Keratinocyte (primary cell): ENCODE measurements at regions not wholly inside any gene's neighbourhood (a gene's known extent, or its start where the extent isn't known, plus 50 kb on each side); places are given as distances from the start of the nearest gene placed in this dataset.

Experiments
- DNase-seq: peaks from one replicate; pipeline ENCODE4 v3.0.0-alpha.2; 2011; ENCODE audit warnings: low read depth, missing footprints, low spot score
- FAIRE-seq: peaks from 2 replicates; lab custom pipeline; 2011; peaks lifted over from hg19 to GRCh38; lab: Jason Lieb, UNC
- H2AFZ ChIP-seq: 2 replicates; pipeline ENCODE4 v1.6.0; 2012; ENCODE audit warnings: low read length, control low read depth, inconsistent platforms; ENCODE audit not compliant: control insufficient read depth
- H3K27ac ChIP-seq: 2 replicates; pipeline ENCODE4 v1.5.1; 2011; ENCODE audit warnings: low read length; ENCODE audit not compliant: control insufficient read depth, insufficient read depth
- H3K27me3 ChIP-seq: 3 replicates; pipeline ENCODE4 v1.6.0; 2011; ENCODE audit warnings: low read length; ENCODE audit not compliant: control insufficient read depth, insufficient read depth; ENCODE audit errors: extremely low read depth
- H3K36me3 ChIP-seq, 2 experiments: 2 replicates in 1 of 2; 3 replicates in 1 of 2; pipeline ENCODE4 v1.5.1; 2011; ENCODE audit warnings: low read length in 2 of 2, mild to moderate bottlenecking in 1 of 2; ENCODE audit not compliant: control insufficient read depth in 2 of 2, insufficient read depth in 2 of 2; ENCODE audit errors: extremely low read depth in 1 of 2
- H3K4me1 ChIP-seq: 3 replicates; pipeline ENCODE4 v1.5.1; 2011; ENCODE audit warnings: low read length; ENCODE audit not compliant: control insufficient read depth, insufficient read depth; ENCODE audit errors: extremely low read depth
- H3K4me2 ChIP-seq: 3 replicates; pipeline ENCODE4 v1.6.0; 2011; ENCODE audit warnings: low read depth, low read length; ENCODE audit not compliant: control insufficient read depth, insufficient read depth; ENCODE audit errors: extremely low read depth
- H3K4me3 ChIP-seq, 3 experiments: fragments of 200-600 bp in 1 of 3; sonication (generic) in 1 of 3; 2 replicates in 2 of 3; 3 replicates in 1 of 3; pipeline ENCODE4 v1.5.1; 2011 to 2016; ENCODE audit warnings: low read length in 3 of 3, mild to moderate bottlenecking in 3 of 3, control low read depth in 2 of 3, inconsistent platforms in 1 of 3, low read depth in 1 of 3, mixed read lengths in 1 of 3, mixed run types in 1 of 3, moderate library complexity in 1 of 3; ENCODE audit not compliant: control insufficient read depth in 2 of 3, insufficient read depth in 2 of 3; ENCODE audit errors: extremely low read depth in 1 of 3
- H3K79me2 ChIP-seq: 2 replicates; pipeline ENCODE4 v1.6.0; 2012; ENCODE audit warnings: low read length; ENCODE audit not compliant: control insufficient read depth, insufficient read depth
- H3K9ac ChIP-seq: 3 replicates; pipeline ENCODE4 v1.6.0; 2011; ENCODE audit warnings: low read length; ENCODE audit not compliant: control insufficient read depth, insufficient read depth; ENCODE audit errors: extremely low read depth
- H3K9me1 ChIP-seq: 3 replicates; pipeline ENCODE4 v1.6.0; 2011; ENCODE audit warnings: low read length; ENCODE audit not compliant: control insufficient read depth, insufficient read depth; ENCODE audit errors: extremely low read depth
- H3K9me3 ChIP-seq: 2 replicates; pipeline ENCODE4 v1.5.1; 2012; ENCODE audit warnings: low read depth, low read length; ENCODE audit not compliant: control insufficient read depth
- H4K20me1 ChIP-seq: 3 replicates; pipeline ENCODE4 v1.6.0; 2011; ENCODE audit warnings: low read length; ENCODE audit not compliant: control insufficient read depth, insufficient read depth; ENCODE audit errors: extremely low read depth
- EZH2 ChIP-seq: IDR thresholded peaks from one replicate; pipeline ENCODE4 v1.6.1; 2012; ENCODE audit warnings: inconsistent platforms, mild to moderate bottlenecking, low read length, moderate library complexity
- dilution Hi-C: fragments of 300-500 bp; cut with MboI; formaldehyde crosslinking; loops from one replicate; pipeline ENCODE4 v1.7.0; 2020; ENCODE audit warnings: low sequenced_read_pairs; ENCODE audit not compliant: extremely low pct_ligation_motif_present
- TF ChIP-seq, protein P1 (sequence below), 3 experiments: IDR thresholded peaks in 1 of 3; conservative IDR thresholded peaks in 1 of 3; optimal IDR thresholded peaks in 1 of 3; 2 replicates in 2 of 3; 3 replicates in 1 of 3; pipeline versions ENCODE3 to v1.5.1; 2011; ENCODE audit warnings: low read length in 3 of 3, mild to moderate bottlenecking in 3 of 3, moderate library complexity in 2 of 3, control low read depth in 1 of 3, inconsistent platforms in 1 of 3; ENCODE audit not compliant: insufficient read depth in 2 of 3; ENCODE audit errors: extremely low read depth in 1 of 3

DNA sequence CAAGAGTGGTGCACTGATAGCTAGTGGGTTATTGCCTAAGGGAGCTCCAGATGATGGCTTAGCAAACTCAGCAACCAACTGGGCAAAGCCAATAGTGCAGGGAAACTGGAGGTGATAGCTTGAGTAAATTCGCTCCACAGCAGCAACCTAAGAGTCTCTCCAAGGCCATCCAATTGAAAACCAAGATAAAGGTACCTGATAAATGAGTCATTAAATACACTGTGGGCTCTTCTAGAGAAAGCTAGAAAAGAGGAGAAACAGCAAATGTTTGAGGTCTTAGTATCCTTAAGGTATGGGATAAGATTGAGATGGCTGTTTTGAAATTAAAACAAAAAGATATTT, 197.8 kb upstream of the ERBB4 start:
- Histone ChIP-seq H3K9me3 (no peaks in the 10 kb centered on the region), H3K4me3 (no peak overlapping the region), H3K4me2 (no peak overlapping the region), H3K36me3 (no peaks in the 10 kb centered on the region), H3K27ac (no peak overlapping the region), H3K9me1 (no peaks in the 10 kb centered on the region), H3K4me1 (no peaks in the 10 kb centered on the region), H2AFZ (no peak overlapping the region), H3K27me3 (no peaks in the 10 kb centered on the region), H4K20me1 (no peaks in the 10 kb centered on the region), H3K9ac (no peak overlapping the region), H3K79me2 (no peaks in the 10 kb centered on the region)
- dilution Hi-C loops = no loop called here
- FAIRE-seq (no peak), DNase-seq (no peak)
- no peak for TF ChIP-seq EZH2
- TF ChIP-seq, protein P1, sequence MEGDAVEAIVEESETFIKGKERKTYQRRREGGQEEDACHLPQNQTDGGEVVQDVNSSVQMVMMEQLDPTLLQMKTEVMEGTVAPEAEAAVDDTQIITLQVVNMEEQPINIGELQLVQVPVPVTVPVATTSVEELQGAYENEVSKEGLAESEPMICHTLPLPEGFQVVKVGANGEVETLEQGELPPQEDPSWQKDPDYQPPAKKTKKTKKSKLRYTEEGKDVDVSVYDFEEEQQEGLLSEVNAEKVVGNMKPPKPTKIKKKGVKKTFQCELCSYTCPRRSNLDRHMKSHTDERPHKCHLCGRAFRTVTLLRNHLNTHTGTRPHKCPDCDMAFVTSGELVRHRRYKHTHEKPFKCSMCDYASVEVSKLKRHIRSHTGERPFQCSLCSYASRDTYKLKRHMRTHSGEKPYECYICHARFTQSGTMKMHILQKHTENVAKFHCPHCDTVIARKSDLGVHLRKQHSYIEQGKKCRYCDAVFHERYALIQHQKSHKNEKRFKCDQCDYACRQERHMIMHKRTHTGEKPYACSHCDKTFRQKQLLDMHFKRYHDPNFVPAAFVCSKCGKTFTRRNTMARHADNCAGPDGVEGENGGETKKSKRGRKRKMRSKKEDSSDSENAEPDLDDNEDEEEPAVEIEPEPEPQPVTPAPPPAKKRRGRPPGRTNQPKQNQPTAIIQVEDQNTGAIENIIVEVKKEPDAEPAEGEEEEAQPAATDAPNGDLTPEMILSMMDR (optimal IDR thresholded peaks at IDR 0.05 in 1 of 3, IDR thresholded peaks at IDR 0.05 in 1 of 3, conservative IDR thresholded peaks at IDR 0.05 in 1 of 3; ENCODE audit: extremely low read depth in 1 of 3, insufficient read depth in 2 of 3, low read length in 3 of 3) = no peak

DNA sequence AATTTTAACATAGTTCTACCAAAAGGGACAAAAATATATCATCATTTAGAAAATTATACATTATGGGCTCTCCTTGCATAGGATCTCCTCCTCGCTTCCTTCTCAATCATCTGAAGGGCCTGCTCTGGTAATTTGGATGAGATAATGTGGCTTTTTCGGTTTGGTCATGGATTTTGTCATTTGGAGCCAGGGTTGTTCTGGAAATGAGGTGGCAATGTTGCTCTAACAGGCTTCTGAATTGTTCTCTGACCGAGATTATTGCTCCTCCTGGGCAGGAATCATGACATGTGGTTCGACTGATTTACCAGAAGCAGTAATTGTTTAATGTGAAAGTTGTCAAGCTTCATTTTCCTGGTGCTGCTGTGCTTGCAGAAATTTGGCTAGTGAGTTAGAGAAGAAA, 194.7 kb upstream of the ERBB4 start:
- H3K79me2 ChIP-seq = no peaks in the 10 kb centered on the region
- H4K20me1 ChIP-seq = no peaks in the 10 kb centered on the region
- H3K9me3 ChIP-seq = no peaks in the 10 kb centered on the region
- H3K27me3 ChIP-seq = no peaks in the 10 kb centered on the region
- FAIRE-seq (no peak), DNase-seq (no peak)
- H3K4me2 ChIP-seq = no peak overlapping the region
- no peak overlapping the region for H2AFZ ChIP-seq
- no peaks in the 10 kb centered on the region for H3K9me1 ChIP-seq
- H3K27ac ChIP-seq = no peak overlapping the region
- H3K4me3 ChIP-seq = no peak overlapping the region
- dilution Hi-C loops = no loop called here
- TF ChIP-seq, protein P1 (optimal IDR thresholded peaks at IDR 0.05 in 1 of 3, IDR thresholded peaks at IDR 0.05 in 1 of 3, conservative IDR thresholded peaks at IDR 0.05 in 1 of 3; ENCODE audit: extremely low read depth in 1 of 3, insufficient read depth in 2 of 3, low read length in 3 of 3) = no peak
- no peak for TF ChIP-seq EZH2
- H3K9ac ChIP-seq = no peak overlapping the region
- no peaks in the 10 kb centered on the region for H3K4me1 ChIP-seq
- no peaks in the 10 kb centered on the region for H3K36me3 ChIP-seq
